GM21786 (cell line): ENCODE measurements at regions not wholly inside any gene's neighbourhood (a gene's known extent, or its start where the extent isn't known, plus 50 kb on each side); places are given as distances from the start of the nearest gene placed in this dataset.

Source experiments
- ATAC-seq: cut with Tn5 transposase; IDR thresholded peaks from one replicate; pipeline ENCODE4 v1.9.1; 2021; ENCODE audit not compliant: unreplicated experiment

- no peak for ATAC-seq
Observed at GRCh38 chr2:128640845-128641360, 322.2 kb upstream of the HS6ST1 start.

DNA sequence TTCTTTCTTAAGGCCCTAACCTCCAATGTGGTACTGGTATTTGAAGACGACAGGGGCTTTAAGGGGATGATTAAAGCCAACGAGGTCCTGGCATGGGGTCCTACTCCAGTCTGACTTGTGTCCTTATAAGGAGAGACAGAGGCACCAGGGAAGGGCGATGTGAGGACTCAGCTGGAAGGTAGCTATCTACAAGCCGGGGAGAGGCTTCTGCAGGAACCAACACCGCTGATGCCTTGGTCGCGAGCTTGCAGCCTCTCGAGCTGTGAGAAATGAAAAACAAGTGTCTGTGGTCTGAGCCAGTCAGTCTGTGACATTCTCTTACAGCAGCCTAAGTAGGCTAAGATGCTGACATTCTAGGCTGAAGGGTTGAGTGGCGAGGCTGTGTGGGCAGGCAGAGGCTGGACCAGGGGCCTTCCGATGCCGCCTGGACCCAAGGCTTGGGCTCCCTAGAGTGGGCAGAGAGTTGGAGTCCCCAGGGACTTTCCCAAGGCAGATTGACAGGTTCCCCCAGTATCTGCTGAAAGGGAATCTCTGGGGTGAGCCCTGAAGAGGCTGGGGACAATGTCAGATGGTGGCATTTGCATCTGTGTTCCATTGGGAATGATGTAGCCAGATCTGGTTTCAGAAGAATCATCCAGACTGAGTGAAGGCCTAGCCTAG is 322.9 kb upstream of the HS6ST1 start:
- no peak for ATAC-seq

DNA sequence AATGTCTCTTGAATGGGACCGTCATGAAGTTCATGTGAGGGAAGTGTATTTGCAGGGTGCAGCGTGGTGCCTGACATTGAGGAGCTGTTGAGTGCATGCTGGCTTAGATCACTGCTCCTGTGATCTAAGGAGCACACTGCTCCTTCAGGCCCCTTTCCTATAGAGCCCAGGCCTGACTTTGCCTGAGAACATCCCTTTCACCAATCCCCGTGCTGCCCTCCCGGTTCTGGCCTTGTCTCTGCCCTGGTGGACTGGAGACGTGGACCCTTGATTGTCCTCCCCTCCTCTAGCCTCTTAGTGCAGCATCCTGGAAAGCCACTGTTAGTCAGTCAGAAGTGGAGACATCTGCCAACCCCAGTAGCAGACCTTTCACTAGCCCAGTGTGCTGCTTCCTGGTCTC is 323.6 kb upstream of the HS6ST1 start:
- no peak for ATAC-seq

GRCh38 chr2:128642821-128643220 is 324.2 kb upstream of the HS6ST1 start:
- no peak for ATAC-seq

DNA sequence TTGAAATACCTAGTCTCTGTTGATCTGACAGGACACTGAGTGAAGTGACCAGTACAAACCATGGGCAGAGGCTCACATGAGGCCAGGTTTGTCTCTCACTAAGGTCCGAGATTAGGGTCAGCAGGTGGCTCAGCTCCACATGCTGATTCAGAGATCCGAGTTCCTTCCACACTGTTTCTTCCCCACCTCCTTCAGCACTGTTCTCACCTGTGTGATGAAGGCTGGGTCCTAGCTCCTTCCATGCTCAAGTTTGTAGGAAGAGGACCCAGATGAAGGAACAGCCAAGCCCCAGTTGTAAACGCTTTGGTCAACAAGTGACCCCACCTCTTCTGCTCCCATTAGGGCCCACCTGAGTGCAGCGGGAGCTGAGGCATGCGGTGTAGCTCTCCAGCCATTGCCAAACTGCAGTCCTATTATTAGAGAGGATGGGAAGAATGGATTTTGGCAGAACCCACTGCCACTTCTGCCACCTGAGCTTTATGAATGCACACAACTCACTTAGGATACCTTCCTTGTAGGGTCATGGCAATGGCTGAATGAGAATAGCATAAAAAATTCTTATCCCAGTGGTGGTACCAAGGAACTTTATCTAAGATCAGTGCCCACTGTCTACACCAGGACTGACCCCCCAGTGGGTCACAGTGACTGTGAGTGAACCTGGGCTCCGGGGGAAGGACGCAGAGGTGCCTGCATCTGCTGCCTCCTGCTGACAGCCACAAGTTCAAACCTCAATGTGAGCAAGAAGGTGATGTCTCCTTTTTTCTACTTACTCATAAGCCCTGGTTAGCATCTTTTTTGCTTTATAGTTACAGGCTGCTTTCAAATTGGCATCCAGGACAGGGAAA is 324.8 kb upstream of the HS6ST1 start:
- ATAC-seq, result no peak

- no peak for ATAC-seq
Observed at GRCh38 chr2:128644156-128644555, 325.5 kb upstream of the HS6ST1 start.

- no peak for ATAC-seq
Observed at GRCh38 chr2:128644718-128645256, 326.1 kb upstream of the HS6ST1 start.

DNA sequence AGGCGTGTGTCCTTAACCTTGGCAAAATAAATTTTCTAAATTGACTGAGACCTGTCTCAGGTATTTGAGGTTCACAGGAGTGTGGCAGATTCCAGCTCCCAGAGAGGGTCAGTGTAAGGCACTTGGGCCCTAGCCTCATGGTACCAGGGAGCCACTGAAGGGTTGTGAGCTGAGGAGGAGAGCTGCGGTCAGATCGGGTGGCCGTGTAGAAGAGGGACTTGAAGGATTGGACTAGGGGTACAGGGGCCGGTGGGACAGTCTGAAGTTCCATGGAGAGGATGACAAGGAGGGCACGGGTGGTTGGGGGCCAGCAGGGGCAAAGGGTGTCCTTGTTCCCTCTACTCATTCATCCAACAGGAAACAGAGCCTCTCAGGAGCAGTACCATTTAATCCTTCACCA is 327.0 kb upstream of the HS6ST1 start:
- ATAC-seq, result no peak

GRCh38 chr2:128646091-128646490 is 327.4 kb upstream of the HS6ST1 start:
- no peak for ATAC-seq

GRCh38 chr2:128646691-128647090 is 328.0 kb upstream of the HS6ST1 start:
- no peak for ATAC-seq

GRCh38 chr2:128651000-128651399 is 332.3 kb upstream of the HS6ST1 start:
- no peak for ATAC-seq

GRCh38 chr2:128654408-128654807 is 335.7 kb upstream of the HS6ST1 start:
- no peak for ATAC-seq

DNA sequence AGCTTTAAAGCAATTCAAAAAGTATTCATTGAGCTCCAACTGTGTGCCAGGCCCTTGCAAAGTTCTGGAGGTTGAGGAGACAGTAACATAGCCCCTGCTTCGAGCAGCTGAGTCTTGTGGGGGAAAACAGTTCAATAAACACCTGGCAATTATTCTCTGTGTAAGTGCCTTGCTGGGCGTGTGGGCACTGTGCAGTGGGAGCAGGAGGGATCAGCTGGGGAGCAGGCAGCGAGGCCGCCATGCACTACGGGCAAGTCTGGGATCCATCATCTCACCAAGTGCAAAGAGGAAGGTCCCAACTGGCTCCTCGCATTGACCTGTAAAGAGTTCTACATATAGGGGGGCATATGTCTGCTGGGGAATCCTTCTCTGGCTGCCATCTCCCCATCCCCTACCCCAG is 342.2 kb upstream of the HS6ST1 start:
- no peak for ATAC-seq

DNA sequence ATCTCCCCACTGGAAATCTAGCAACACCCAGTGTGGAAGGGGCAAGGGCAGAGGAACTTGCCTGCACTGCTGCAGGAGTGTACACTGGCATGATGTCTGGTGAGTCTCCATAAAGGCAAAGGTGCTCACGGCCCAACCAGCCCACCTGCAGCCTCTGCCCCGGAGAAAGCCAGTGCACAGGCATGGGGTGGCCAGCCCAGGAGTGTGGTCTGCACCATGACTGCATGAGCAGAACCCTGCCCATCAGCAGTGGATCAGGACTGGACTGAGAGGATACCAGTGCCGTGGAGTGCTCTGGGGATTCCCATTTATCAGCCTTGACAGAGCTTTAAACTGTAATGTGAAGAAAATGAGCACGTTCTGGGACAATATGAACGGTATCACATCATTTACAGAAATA is 342.6 kb upstream of the HS6ST1 start:
- ATAC-seq, result no peak

- ATAC-seq, result no peak
Observed at GRCh38 chr2:128662051-128662471, 343.4 kb upstream of the HS6ST1 start.

- ATAC-seq, result no peak
Observed at GRCh38 chr2:128663371-128664050, 344.8 kb upstream of the HS6ST1 start.

DNA sequence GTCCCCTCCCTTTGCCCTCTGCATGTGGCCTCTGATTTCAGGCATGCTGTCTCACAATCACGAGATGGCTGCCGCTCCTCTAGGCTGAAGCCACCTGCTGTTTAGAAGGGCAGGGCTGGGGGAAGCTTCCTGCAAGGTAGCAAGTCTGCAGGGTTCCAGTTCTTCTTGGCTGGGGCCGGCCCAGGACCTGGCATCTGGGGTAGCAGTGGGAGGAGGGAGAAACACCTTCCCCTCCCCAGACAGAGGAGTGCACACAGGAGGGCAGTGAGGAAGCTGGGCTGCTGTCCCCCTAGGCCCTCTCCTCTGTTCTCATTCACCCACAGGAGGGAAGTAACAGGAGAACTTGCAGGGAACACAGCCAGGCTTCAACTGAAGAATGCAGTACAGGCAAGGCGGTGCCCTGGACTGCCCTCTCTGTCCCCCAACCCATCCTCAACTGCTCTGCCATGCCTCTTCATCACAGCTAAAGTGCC is 345.9 kb upstream of the HS6ST1 start:
- ATAC-seq, result no peak

GRCh38 chr2:128665113-128665512 is 346.4 kb upstream of the HS6ST1 start:
- no peak for ATAC-seq

DNA sequence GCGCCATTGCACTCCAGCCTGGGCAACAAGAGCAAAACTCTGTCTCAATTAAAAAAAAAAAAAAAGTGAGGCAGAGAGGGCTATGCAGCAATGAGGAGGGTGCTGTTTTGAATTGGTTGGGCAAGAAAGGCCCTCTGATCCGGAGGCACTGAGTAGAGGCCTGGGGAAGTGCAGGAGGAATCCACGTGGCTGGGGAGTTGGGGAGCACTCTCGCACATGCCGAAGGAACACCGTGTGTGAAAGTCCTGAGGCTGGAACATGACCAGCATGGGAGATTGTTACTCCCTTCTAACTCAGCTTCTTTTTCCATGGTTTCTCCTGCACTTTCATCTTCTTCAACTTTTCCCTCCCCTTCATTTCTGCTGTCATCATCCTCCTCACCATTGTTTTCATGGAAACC is 347.9 kb upstream of the HS6ST1 start:
- ATAC-seq, result no peak

DNA sequence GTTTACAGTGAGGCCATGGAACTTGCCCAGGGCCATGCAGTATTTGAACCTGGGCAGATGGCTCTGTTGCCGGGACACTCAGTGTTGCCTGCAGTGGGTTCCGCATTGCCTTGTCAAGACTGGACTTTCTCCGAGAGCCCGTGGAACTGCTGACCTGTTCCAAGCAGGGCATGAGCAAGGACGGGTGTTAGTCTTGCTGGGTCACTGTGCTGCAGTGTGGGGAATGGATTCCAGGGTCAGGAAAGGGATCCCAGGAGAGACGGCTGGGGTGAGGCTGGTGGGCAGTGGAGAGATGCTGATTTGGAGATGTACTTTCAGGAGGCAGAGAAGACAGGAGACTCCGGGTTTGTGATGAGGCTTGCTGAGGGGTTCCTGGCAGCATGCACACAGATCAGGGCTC is 348.7 kb upstream of the HS6ST1 start:
- ATAC-seq, result no peak

DNA sequence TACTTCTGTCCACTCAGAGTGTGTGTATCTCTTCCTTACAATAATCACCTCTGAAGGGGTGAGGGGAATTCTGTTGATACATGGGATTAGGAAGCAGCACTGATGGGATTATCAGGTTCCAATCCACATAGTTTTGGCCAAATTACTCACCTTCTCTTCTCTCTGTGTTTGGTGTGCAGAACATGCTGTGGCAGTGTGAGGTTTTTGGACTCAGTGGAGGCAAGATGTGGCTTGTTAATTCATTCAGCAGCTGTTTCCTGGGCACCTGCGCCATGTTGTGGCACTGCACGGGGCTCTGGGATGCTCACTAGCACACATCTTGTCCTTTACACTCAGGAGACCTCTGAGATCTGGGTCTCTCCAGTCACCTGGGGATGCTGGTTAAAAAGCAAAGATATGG is 350.3 kb upstream of the HS6ST1 start:
- ATAC-seq, result no peak
